ENCODE measurements at regions not wholly inside any gene's neighbourhood (a gene's known extent, or its start where the extent isn't known, plus 50 kb on each side); places are given as distances from the start of the nearest gene placed in this dataset.

DNA sequence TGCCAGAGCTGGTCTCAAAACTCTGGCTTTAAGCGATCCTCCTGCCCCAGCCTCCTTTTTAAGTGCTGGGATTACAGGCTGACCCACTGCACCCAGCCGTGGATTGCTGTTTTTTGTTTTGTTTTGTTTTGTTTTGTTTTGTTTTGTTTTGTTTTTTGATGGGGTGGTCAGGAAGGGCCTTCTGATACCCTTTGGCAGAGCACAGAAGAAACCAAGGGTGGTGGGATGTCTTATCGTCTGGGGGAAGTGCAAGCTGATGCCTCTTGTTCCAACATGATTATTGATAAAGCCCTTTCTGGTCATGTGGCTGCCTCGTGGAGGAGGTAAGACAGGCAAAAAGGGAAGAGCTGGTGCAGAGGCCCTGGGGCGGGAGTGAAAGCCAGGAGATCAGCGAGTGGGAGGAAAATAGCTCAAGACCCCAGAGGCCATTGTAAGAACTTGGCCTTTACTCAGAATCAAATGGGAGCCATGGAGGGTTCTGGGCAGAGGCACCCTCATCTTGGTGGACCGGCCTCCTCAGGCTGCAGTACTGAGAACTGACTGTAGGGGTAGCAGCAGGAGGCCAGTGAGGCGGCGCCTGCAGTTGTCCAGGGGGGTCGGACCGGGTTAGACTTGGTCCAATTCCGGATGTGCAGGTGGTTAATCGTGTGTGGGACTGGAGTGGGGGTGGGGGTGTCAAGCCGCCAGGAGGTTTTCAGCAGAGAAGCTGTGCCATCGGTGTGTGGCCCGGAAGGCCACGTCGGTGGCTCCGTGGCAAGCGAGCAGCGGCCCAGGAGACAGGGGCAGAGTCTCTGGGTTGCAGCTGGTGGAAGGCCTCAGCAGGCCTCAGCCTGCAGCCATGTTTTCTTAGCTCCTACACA, 84.4 kb upstream of the GSE1 start:
- no peak overlapping the region for H3K27ac ChIP-seq
- WGBS, 2 donors: 86 to 87% methylated on average over 21 of the region's 21 CpGs
- TF ChIP-seq, protein P1, sequence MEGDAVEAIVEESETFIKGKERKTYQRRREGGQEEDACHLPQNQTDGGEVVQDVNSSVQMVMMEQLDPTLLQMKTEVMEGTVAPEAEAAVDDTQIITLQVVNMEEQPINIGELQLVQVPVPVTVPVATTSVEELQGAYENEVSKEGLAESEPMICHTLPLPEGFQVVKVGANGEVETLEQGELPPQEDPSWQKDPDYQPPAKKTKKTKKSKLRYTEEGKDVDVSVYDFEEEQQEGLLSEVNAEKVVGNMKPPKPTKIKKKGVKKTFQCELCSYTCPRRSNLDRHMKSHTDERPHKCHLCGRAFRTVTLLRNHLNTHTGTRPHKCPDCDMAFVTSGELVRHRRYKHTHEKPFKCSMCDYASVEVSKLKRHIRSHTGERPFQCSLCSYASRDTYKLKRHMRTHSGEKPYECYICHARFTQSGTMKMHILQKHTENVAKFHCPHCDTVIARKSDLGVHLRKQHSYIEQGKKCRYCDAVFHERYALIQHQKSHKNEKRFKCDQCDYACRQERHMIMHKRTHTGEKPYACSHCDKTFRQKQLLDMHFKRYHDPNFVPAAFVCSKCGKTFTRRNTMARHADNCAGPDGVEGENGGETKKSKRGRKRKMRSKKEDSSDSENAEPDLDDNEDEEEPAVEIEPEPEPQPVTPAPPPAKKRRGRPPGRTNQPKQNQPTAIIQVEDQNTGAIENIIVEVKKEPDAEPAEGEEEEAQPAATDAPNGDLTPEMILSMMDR (IDR thresholded peaks at IDR 0.05): peak in 2 of 6 experiments; percentile 14 to 36
- TF ChIP-seq POLR2A (IDR thresholded peaks at IDR 0.05): no peak
- peaks cover 10 to 24% of the 10 kb centered on the region in 2 donors for H3K4me1 ChIP-seq
- no peaks in the 10 kb centered on the region for H3K36me3 ChIP-seq
- H3K27me3 ChIP-seq: no peaks in the 10 kb centered on the region
- no peak for DNase-seq
- no peaks in the 10 kb centered on the region for H3K9me3 ChIP-seq
- intact Hi-C loops (cut with DNase I): no loop called here
- H3K4me3 ChIP-seq (replicated peaks in 1 of 3): no peak overlapping the region

GRCh38 chr16:85529489-85530369, 83.4 kb upstream of the GSE1 start:
- Histone ChIP-seq H3K36me3 (no peaks in the 10 kb centered on the region), H3K27ac (peak overlapping the region in 1 of 3 donors; percentile 2), H3K4me3 (replicated peaks in 1 of 3) (no peak overlapping the region), H3K27me3 (no peaks in the 10 kb centered on the region), H3K4me1 (peaks cover under 1 to 14% of the 10 kb centered on the region in 2 donors), H3K9me3 (no peaks in the 10 kb centered on the region)
- no peak for DNase-seq
- 86% methylated on average over 17 of the region's 20 CpGs for WGBS, 2 donors
- intact Hi-C loops (cut with DNase I): no loop called here
- TF ChIP-seq, protein P1 (IDR thresholded peaks at IDR 0.05): no peak
- no peak for TF ChIP-seq POLR2A (IDR thresholded peaks at IDR 0.05)

- WGBS, 2 donors: 87 to 92% methylated on average over 10 of the region's 10 CpGs
- no peak overlapping the region for H3K27ac ChIP-seq
- TF ChIP-seq POLR2A (IDR thresholded peaks at IDR 0.05): no peak
- TF ChIP-seq, protein P1 (IDR thresholded peaks at IDR 0.05): no peak
- no peaks in the 10 kb centered on the region for H3K9me3 ChIP-seq
- H3K4me3 ChIP-seq (replicated peaks in 1 of 3): no peak overlapping the region
- H3K27me3 ChIP-seq: no peaks in the 10 kb centered on the region
- no peak for DNase-seq
- no peaks in the 10 kb centered on the region for H3K36me3 ChIP-seq
- intact Hi-C loops (cut with DNase I): no loop called here
- peaks cover 0 to 13% of the 10 kb centered on the region in 2 donors for H3K4me1 ChIP-seq
Observed at GRCh38 chr16:85530370-85530739, 82.8 kb upstream of the GSE1 start.

DNA sequence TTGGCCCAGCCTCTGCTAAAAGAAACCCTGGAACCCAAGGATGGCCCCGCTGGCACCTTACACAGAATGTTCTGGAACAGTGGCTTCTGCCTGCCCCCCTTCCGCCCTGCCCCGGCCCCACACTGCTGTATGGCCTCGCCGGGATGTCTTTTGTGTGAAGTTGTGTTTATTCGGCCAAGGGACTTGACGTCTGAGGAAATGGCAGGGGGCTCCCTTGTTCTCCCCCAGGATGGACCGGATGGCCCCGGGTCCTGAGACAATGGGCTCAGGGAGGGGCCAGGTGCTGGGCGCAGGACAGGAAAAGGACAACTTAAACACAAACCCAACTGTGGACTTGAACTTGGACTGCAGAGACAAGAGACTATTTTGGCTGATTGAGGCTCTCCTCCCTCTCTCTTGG, 81.6 kb upstream of the GSE1 start:
- TF ChIP-seq, protein P1 (IDR thresholded peaks at IDR 0.05): no peak
- TF ChIP-seq POLR2A (IDR thresholded peaks at IDR 0.05): no peak
- no peak overlapping the region for H3K4me3 ChIP-seq (replicated peaks in 1 of 3)
- DNase-seq: no peak
- no peaks in the 10 kb centered on the region for H3K27me3 ChIP-seq
- H3K36me3 ChIP-seq: no peaks in the 10 kb centered on the region
- H3K9me3 ChIP-seq: no peaks in the 10 kb centered on the region
- intact Hi-C loops (cut with DNase I): no loop called here
- 55 to 60% methylated on average over 5 to 10 of the region's 10 CpGs for WGBS, 2 donors
- peak overlapping the region in 2 of 3 donors; percentile 41 to 50 for H3K27ac ChIP-seq
- peaks cover 11 to 24% of the 10 kb centered on the region in 2 donors for H3K4me1 ChIP-seq

All from thyroid gland (tissue), 4 donors.